PC-3 (cell line): ENCODE measurements at regions not wholly inside any gene's neighbourhood (a gene's known extent, or its start where the extent isn't known, plus 50 kb on each side); places are given as distances from the start of the nearest gene placed in this dataset.

Source experiments
- ATAC-seq: fragments of 200-7000 bp; cut with Tn5 transposase; 2 replicates; pipeline ENCODE4 v1.9.1; 2020; ENCODE audit warnings: mild to moderate bottlenecking, moderate library complexity
- BruUV-seq: library from RNA; stranded (reverse); fragments of 400-500 nt; replicated peaks from 2 replicates; lab custom pipeline; 2021; lab: Mats Ljungman, UMichigan
- CTCF ChIA-PET: fragments of 300-600 bp; sonication (Branson Sonifier 250); formaldehyde crosslinking; loops from one replicate; lab custom pipeline; 2022; ENCODE audit warnings: antibody characterized with exemption; lab: Charles Lee
- POLR2A ChIA-PET: fragments of 300-600 bp; sonication (Branson Sonifier 250); formaldehyde crosslinking; loops from one replicate; lab custom pipeline; 2022; ENCODE audit warnings: antibody characterized with exemption; ENCODE audit not compliant: unreplicated experiment; lab: Charles Lee
- DNase-seq: peaks from one replicate; pipeline ENCODE4 v3.0.0-alpha.2; 2015
- H2AFZ ChIP-seq: fragments of 300-600 bp; sonication (generic); 2 replicates; pipeline ENCODE4 v1.6.0; 2016; ENCODE audit warnings: antibody characterized with exemption, low read length
- H3F3A ChIP-seq: fragments of 300-600 bp; sonication (generic); one replicate; pipeline ENCODE4 v1.6.0; 2017; ENCODE audit warnings: antibody characterized with exemption, low read length, control low read depth, mild to moderate bottlenecking; ENCODE audit not compliant: unreplicated experiment
- H3K27ac ChIP-seq: fragments of 300-600 bp; sonication (generic); 2 replicates; pipeline ENCODE4 v1.5.1; 2016; ENCODE audit warnings: mild to moderate bottlenecking, low read length
- H3K27me3 ChIP-seq: fragments of 300-600 bp; sonication (generic); 2 replicates; pipeline ENCODE4 v1.6.1; 2016; ENCODE audit warnings: low read length, mixed read lengths
- H3K36me3 ChIP-seq: fragments of 300-600 bp; sonication (generic); 2 replicates; pipeline ENCODE4 v1.6.1; 2016; ENCODE audit warnings: low read depth, mixed run types, low read length, mixed read lengths
- H3K4me1 ChIP-seq: fragments of 300-600 bp; sonication (generic); 2 replicates; pipeline ENCODE4 v1.5.1; 2016; ENCODE audit warnings: low read length; ENCODE audit not compliant: insufficient read depth
- H3K4me2 ChIP-seq: fragments of 300-600 bp; sonication (generic); 2 replicates; pipeline ENCODE4 v1.6.0; 2016; ENCODE audit warnings: low read length
- H3K4me3 ChIP-seq: fragments of 300-600 bp; sonication (generic); 2 replicates; pipeline ENCODE4 v1.5.1; 2016; ENCODE audit warnings: mild to moderate bottlenecking, low read length, mixed read lengths
- H3K79me2 ChIP-seq: fragments of 300-600 bp; sonication (generic); 2 replicates; pipeline ENCODE4 v1.6.1; 2017; ENCODE audit warnings: low read length, mixed read lengths
- H3K9ac ChIP-seq: fragments of 300-600 bp; sonication (generic); 2 replicates; pipeline ENCODE4 v1.6.0; 2016; ENCODE audit warnings: mild to moderate bottlenecking, low read length
- H3K9me2 ChIP-seq: fragments of 300-600 bp; sonication (generic); replicated peaks from 2 replicates; pipeline ENCODE4 v1.6.1; 2016; ENCODE audit warnings: mixed run types, low read length, mixed read lengths
- H3K9me3 ChIP-seq: fragments of 300-600 bp; sonication (generic); 2 replicates; pipeline ENCODE4 v1.6.1; 2016; ENCODE audit warnings: low read length, mixed read lengths
- H4K20me1 ChIP-seq: fragments of 300-600 bp; sonication (generic); 2 replicates; pipeline ENCODE4 v1.6.1; 2016; ENCODE audit warnings: low read length, mixed read lengths
- CTCF ChIP-seq: fragments of 300-600 bp; sonication (generic); conservative IDR thresholded peaks from 2 replicates; pipeline ENCODE4 v1.5.1; 2017; ENCODE audit warnings: antibody characterized with exemption, low read depth, mild to moderate bottlenecking, low read length
- EZH2 ChIP-seq: fragments of 300-600 bp; sonication (generic); IDR thresholded peaks from one replicate; pipeline ENCODE4 v1.6.1; 2017; ENCODE audit warnings: antibody characterized with exemption, mild to moderate bottlenecking, low read length; ENCODE audit not compliant: unreplicated experiment
- EZH2phosphoT487 ChIP-seq: fragments of 300-600 bp; sonication (generic); IDR thresholded peaks from 2 replicates; pipeline ENCODE4 v1.6.1; 2018; ENCODE audit warnings: mild to moderate bottlenecking, antibody characterized with exemption, low read length, borderline replicate concordance
- intact Hi-C: fragments of 100-400 bp; cut with micrococcal nuclease; formaldehyde crosslinking; loops from 2 replicates; pipeline ENCODE4 v1.9.0; 2023

- ATAC-seq, result no peak
- no TSS peak for BruUV-seq
- Histone ChIP-seq H4K20me1 (no peaks in the 10 kb centered on the region), H3K27ac (no peak overlapping the region), H3K36me3 (no peaks in the 10 kb centered on the region), H3K4me3 (no peak overlapping the region), H3K4me1 (peaks cover 20% of the 10 kb centered on the region), H2AFZ (no peak overlapping the region), H3K9me3 (no peaks in the 10 kb centered on the region), H3F3A (no peaks in the 10 kb centered on the region), H3K4me2 (no peak overlapping the region), H3K27me3 (no peaks in the 10 kb centered on the region), H3K79me2 (no peaks in the 10 kb centered on the region), H3K9me2 (no peaks in the 10 kb centered on the region), H3K9ac (no peak overlapping the region)
- ChIA-PET POLR2A (no interaction called here), CTCF (no interaction called here)
- DNase-seq, result no peak
- TF ChIP-seq CTCF (no peak), EZH2 (no peak), EZH2phosphoT487 (no peak)
- intact Hi-C loops, result no loop called here
Observed at GRCh38 chr7:106538638-106539037, 122.3 kb downstream of the CCDC71L start.

- Histone ChIP-seq H3K27ac (no peak overlapping the region), H3K36me3 (no peaks in the 10 kb centered on the region), H2AFZ (no peak overlapping the region), H3F3A (no peaks in the 10 kb centered on the region), H3K9me3 (no peaks in the 10 kb centered on the region), H3K79me2 (no peaks in the 10 kb centered on the region), H3K4me1 (peaks cover 9% of the 10 kb centered on the region), H4K20me1 (no peaks in the 10 kb centered on the region), H3K4me3 (no peak overlapping the region), H3K9me2 (no peaks in the 10 kb centered on the region), H3K27me3 (no peaks in the 10 kb centered on the region), H3K4me2 (no peak overlapping the region), H3K9ac (no peak overlapping the region)
- no peak for ATAC-seq
- TF ChIP-seq EZH2phosphoT487 (no peak), CTCF (no peak), EZH2 (no peak)
- ChIA-PET POLR2A (no interaction called here), CTCF (no interaction called here)
- intact Hi-C loops, result no loop called here
- no peak for DNase-seq
- BruUV-seq, result no TSS peak
Observed at GRCh38 chr7:106537119-106537518, 123.8 kb downstream of the CCDC71L start.

- ChIA-PET POLR2A (no interaction called here), CTCF (no interaction called here)
- H3K4me1 ChIP-seq, result no peaks in the 10 kb centered on the region
- no peak overlapping the region for H3K9ac ChIP-seq
- no peaks in the 10 kb centered on the region for H3K9me3 ChIP-seq
- DNase-seq, result no peak
- no peak overlapping the region for H2AFZ ChIP-seq
- no peaks in the 10 kb centered on the region for H3K79me2 ChIP-seq
- no peak overlapping the region for H3K4me2 ChIP-seq
- BruUV-seq, result no TSS peak
- TF ChIP-seq EZH2phosphoT487 (no peak), CTCF (no peak), EZH2 (no peak)
- H3F3A ChIP-seq, result no peaks in the 10 kb centered on the region
- no peaks in the 10 kb centered on the region for H4K20me1 ChIP-seq
- no peaks in the 10 kb centered on the region for H3K36me3 ChIP-seq
- no peaks in the 10 kb centered on the region for H3K9me2 ChIP-seq
- no peak overlapping the region for H3K4me3 ChIP-seq
- no peak for ATAC-seq
- no peak overlapping the region for H3K27ac ChIP-seq
- intact Hi-C loops, result no loop called here
- H3K27me3 ChIP-seq, result no peaks in the 10 kb centered on the region
Observed at GRCh38 chr7:106536079-106536478, 124.9 kb downstream of the CCDC71L start.
